HG03558 (cell line): ENCODE measurements at regions not wholly inside any gene's neighbourhood (a gene's known extent, or its start where the extent isn't known, plus 50 kb on each side); places are given as distances from the start of the nearest gene placed in this dataset.
"Not testable (repeated sequence)": the region's sequence is repeated elsewhere in the genome, so short reads cannot be mapped to it uniquely, and the experiment has no call there.

ENCODE experiments used
- ATAC-seq: cut with Tn5 transposase; IDR thresholded peaks from one replicate; pipeline ENCODE4 v1.9.1; 2021; ENCODE audit warnings: moderate number of reproducible peaks; ENCODE audit not compliant: unreplicated experiment; ENCODE audit errors: extremely low read depth

- ATAC-seq = no peak
Observed at GRCh38 chr4:179664430-179665027, 2222.3 kb upstream of the AGA start.

- ATAC-seq = no peak
Observed at GRCh38 chr4:179666226-179666625, 2224.0 kb upstream of the AGA start.

- no peak for ATAC-seq
Observed at GRCh38 chr4:179671609-179672008, 2229.4 kb upstream of the AGA start.

GRCh38 chr4:179678093-179678814 lies 2236.0 kb upstream of the AGA start:
- ATAC-seq = no peak

GRCh38 chr4:179683661-179684060 lies 2241.4 kb upstream of the AGA start:
- not testable (repeated sequence) for ATAC-seq

- ATAC-seq = no peak
Observed at GRCh38 chr4:179692222-179692621, 2250.0 kb upstream of the AGA start.

- no peak for ATAC-seq
Observed at GRCh38 chr4:179695175-179695574, 2252.9 kb upstream of the AGA start.

GRCh38 chr4:179698321-179698720 lies 2256.1 kb upstream of the AGA start:
- ATAC-seq = no peak

GRCh38 chr4:179709961-179710624 lies 2267.9 kb upstream of the AGA start:
- no peak for ATAC-seq

GRCh38 chr4:179719766-179720450 lies 2277.7 kb upstream of the AGA start:
- ATAC-seq = no peak

GRCh38 chr4:179726491-179726890 lies 2284.3 kb upstream of the AGA start:
- ATAC-seq = not testable (repeated sequence)

- ATAC-seq = no peak
Observed at GRCh38 chr4:179728305-179728704, 2286.1 kb upstream of the AGA start.

GRCh38 chr4:179736820-179737219 lies 2294.6 kb upstream of the AGA start:
- not testable (repeated sequence) for ATAC-seq

GRCh38 chr4:179738822-179739221 lies 2296.6 kb upstream of the AGA start:
- no peak for ATAC-seq

- no peak for ATAC-seq
Observed at GRCh38 chr4:179747218-179747910, 2305.1 kb upstream of the AGA start.

- no peak for ATAC-seq
Observed at GRCh38 chr4:179748837-179749236, 2306.6 kb upstream of the AGA start.

- no peak for ATAC-seq
Observed at GRCh38 chr4:179750374-179750773, 2308.1 kb upstream of the AGA start.

- no peak for ATAC-seq
Observed at GRCh38 chr4:179751669-179752068, 2309.4 kb upstream of the AGA start.

GRCh38 chr4:179755322-179755721 lies 2313.1 kb upstream of the AGA start:
- ATAC-seq = no peak

- ATAC-seq = no peak
Observed at GRCh38 chr4:179757641-179758040, 2315.4 kb upstream of the AGA start.
